ENCODE measurements at regions not wholly inside any gene's neighbourhood (a gene's known extent, or its start where the extent isn't known, plus 50 kb on each side); places are given as distances from the start of the nearest gene placed in this dataset.
"Not testable (repeated sequence)": the region's sequence is repeated elsewhere in the genome, so short reads cannot be mapped to it uniquely, and the experiment has no call there.

DNA sequence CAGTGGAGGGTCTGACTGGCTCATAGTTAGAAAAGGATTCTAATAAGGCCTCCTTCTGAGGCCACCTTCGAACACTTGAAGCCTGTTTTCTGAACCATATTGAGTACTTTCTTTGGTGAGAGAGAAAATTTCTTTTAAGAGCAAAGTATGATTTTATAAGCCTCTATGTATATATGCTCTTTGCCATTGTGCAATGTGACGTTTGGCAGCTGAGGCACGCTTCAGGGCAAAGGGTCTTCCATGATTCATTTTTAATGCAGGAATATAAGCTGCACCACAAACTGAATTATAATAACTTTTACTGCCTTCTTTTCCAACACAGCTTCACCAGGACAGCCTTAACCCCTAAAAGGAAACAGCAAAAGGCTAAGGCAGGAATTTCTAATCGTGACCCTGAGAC is 154.4 kb downstream of the TTLL2 start:
- DNase-seq (ENCODE audit: low read depth) = no peak
- TF ChIP-seq, protein P1, sequence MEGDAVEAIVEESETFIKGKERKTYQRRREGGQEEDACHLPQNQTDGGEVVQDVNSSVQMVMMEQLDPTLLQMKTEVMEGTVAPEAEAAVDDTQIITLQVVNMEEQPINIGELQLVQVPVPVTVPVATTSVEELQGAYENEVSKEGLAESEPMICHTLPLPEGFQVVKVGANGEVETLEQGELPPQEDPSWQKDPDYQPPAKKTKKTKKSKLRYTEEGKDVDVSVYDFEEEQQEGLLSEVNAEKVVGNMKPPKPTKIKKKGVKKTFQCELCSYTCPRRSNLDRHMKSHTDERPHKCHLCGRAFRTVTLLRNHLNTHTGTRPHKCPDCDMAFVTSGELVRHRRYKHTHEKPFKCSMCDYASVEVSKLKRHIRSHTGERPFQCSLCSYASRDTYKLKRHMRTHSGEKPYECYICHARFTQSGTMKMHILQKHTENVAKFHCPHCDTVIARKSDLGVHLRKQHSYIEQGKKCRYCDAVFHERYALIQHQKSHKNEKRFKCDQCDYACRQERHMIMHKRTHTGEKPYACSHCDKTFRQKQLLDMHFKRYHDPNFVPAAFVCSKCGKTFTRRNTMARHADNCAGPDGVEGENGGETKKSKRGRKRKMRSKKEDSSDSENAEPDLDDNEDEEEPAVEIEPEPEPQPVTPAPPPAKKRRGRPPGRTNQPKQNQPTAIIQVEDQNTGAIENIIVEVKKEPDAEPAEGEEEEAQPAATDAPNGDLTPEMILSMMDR (IDR thresholded peaks at IDR 0.05; ENCODE audit: insufficient read depth, low read depth, low read length, missing control alignments) = no peak
- H3K4me3 ChIP-seq (ENCODE audit: low read depth, low read length) = no peak overlapping the region

DNA sequence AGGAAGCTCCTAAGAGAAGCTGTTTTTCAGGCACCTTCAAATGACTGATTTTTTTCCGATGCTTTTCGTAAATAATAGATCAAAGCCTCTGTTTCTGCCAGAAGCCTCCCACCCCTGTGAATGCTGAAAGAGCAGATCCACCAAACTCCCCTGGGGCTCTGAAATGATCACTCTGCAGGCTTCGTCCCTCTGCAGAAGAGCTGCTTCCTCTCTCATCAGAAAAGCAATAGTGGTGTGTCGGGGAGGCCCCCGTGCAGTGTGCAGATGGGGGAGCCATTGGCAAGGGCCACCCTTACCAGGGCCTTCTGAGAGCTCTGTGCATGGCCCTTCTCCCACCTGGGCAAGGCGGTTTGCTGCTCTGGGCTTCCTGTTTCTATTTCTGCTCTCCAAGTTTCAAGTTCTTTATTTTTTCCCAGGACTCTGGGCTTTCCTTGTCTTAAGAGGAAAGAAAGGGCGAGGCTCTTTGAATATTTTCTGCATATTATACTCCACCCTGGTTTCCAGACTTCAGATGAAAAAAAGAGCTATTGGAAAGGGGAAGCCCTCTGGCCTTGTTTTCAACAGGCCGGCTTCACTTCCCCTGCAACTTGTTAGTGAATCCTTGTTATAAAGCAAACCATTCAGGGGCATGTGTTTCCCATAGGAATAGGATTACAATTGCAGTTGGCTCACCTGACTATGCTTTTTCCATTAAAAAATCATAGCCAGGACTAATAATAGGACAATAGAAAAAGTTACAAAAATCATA is 155.2 kb downstream of the TTLL2 start:
- H3K4me3 ChIP-seq (ENCODE audit: low read depth, low read length) = no peak overlapping the region
- DNase-seq (ENCODE audit: low read depth) = no peak
- TF ChIP-seq, protein P1 (IDR thresholded peaks at IDR 0.05; ENCODE audit: insufficient read depth, low read depth, low read length, missing control alignments) = no peak

DNA sequence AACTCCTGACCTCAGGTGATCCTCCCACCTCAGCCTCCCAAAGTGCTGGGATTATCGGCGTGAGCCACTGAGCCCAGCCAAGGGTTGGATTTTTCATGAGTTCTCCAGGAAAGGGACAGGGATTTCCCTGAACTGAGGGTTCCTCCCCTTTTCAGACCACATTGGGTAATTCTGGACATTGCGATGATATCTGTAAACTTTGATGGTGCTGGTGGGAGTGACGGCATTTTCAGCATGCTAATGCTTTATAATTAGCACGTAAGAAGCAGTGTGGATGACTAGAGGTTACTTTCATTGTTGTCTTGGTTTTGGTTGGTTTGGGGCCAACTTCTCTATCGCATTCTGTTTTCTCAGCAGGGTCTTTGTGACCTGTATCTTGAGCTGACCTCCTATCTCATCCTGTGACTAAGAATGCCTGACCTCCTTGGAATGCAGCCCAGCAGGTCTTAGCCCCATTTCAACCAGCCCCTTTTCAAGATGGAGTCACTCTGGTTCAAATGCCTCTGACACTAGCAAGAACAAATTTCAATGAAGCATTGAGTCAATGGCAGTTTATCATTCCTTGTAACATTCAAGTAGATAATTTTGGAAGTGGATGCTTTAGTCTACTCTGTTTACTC is 156.5 kb downstream of the TTLL2 start:
- H3K4me3 ChIP-seq (ENCODE audit: low read depth, low read length) = no peak overlapping the region
- DNase-seq (ENCODE audit: low read depth) = no peak
- TF ChIP-seq, protein P1 (IDR thresholded peaks at IDR 0.05; ENCODE audit: insufficient read depth, low read depth, low read length, missing control alignments) = no peak

DNA sequence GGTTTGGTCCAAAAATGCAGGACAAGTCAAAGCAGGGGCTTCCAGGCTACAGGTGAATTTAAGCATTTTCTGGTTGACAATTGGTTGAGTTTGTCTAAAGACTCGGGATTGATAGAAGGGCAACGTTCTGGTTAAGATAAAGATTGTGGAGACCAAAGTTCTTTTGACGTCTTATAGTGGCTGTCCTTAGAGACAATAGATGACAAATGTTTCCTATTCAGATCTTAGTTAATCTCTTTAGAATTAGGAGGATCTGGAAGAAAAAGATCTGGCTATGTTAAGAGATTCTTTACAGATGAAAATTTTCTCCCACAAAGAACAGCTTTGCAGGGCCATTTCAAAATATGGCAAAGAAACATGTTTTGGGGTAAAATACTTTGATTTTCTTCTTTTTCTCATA is 157.9 kb downstream of the TTLL2 start:
- not testable (repeated sequence) for H3K4me3 ChIP-seq (ENCODE audit: low read depth, low read length); DNase-seq (ENCODE audit: low read depth)

DNA sequence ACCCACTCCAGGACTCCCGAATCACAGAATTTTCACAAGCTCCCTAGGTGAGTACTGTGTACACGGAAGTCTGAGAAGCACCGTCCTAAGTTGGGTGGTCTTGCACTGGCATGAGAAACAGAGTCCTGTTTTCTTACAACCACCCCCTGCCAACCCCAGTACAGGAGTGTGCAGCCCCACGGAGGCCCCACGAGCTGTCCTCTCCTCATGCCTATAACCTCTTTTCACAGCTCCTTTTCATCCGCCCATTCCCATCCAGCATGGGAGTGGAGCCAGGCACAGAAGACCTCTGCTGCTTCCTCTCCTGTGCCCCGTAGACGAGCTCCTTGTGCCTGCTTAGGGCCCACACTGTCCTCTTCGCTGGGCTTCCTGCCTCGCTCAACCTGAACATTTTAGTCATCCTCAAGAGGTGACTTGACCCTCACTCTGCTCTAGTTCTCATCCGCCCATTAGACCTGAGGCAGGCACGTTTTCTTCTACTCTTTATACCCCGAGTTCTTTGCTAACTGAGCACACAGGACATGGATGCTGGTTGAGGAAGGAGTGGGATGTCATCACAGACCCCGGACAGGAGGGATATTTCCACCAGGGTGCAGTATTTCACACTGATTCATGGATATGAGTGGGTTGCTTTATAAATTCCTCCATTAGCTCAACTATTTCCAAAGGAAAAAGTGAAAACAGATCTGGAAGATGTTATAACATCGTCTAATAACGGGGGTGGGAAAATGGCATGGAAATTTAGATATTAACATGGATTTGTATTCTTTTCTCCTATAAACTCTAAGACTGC is 160.5 kb downstream of the TTLL2 start:
- DNase-seq (ENCODE audit: low read depth) = no peak
- no peak overlapping the region for H3K4me3 ChIP-seq (ENCODE audit: low read depth, low read length)
- TF ChIP-seq, protein P1 (IDR thresholded peaks at IDR 0.05; ENCODE audit: insufficient read depth, low read depth, low read length, missing control alignments) = no peak

DNA sequence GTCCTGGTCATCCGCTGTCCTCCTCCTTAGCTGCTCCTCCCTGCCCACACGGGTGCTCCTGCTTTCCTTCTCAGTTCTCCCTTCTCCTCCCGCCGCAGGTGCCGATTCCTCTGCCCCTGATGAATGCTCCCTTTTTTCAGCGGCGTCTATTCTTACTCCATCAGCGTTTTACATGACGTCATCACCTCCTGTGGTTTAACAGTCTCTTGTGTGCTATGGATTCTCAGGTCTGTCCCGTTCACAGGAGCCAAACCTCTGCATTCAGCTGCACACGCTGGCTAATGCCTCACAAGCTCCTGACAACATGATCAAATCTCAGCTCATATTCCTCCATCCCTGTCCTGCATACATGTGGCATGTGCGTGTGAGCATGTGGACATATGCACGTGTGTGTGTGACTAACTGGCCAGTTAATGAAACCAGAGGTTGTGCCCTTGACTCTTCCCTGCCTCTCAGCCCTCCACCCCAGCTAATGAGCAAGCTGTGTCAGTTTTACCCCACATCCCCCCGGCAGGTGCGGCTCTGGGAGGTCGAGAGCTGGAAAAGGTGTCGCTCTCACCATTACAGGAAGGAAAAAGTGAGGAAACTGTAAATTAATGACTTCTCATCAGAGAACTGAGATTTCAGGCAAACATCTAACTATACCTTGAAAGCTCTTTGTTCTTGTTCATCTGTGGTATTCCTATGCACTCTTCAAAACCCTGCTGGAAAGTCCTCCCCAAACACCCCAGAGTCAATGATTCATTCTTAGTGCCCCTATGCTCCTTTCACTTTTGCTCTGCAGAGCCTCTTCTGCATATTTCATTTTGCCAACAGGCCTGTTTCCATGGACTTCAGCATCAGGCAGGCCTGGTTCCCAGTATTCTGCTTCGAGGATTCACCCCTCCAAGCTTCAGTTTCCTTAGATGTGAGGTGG is 163.1 kb downstream of the TTLL2 start:
- no peak for DNase-seq (ENCODE audit: low read depth)
- no peak overlapping the region for H3K4me3 ChIP-seq (ENCODE audit: low read depth, low read length)
- TF ChIP-seq, protein P1 (IDR thresholded peaks at IDR 0.05; ENCODE audit: insufficient read depth, low read depth, low read length, missing control alignments) = no peak

Data from GM12865 (cell line).